Astrocyte (in vitro differentiated cells and primary cell): ENCODE measurements at regions not wholly inside any gene's neighbourhood (a gene's known extent, or its start where the extent isn't known, plus 50 kb on each side); places are given as distances from the start of the nearest gene placed in this dataset.

Source experiments
- DNase-seq: peaks from one replicate; pipeline ENCODE4 v3.0.0-alpha.2; 2010; ENCODE audit warnings: low read depth
- FAIRE-seq: peaks from 2 replicates; lab custom pipeline; 2011; peaks lifted over from hg19 to GRCh38; lab: Jason Lieb, UNC
- H2AFZ ChIP-seq: 2 replicates; pipeline ENCODE4 v1.6.0; 2012; ENCODE audit warnings: low read depth, low read length, inconsistent platforms
- H3K27ac ChIP-seq: 2 replicates; pipeline ENCODE4 v1.5.1; 2011; ENCODE audit warnings: low read depth, low read length, inconsistent platforms
- H3K27me3 ChIP-seq: 2 replicates; pipeline ENCODE4 v1.6.0; 2011; ENCODE audit warnings: low read length, inconsistent platforms; ENCODE audit not compliant: insufficient read depth
- H3K36me3 ChIP-seq: 2 replicates; pipeline ENCODE4 v1.5.1; 2011; ENCODE audit warnings: low read length, inconsistent platforms; ENCODE audit not compliant: insufficient read depth
- H3K4me1 ChIP-seq: 2 replicates; pipeline ENCODE4 v1.5.1; 2011; ENCODE audit warnings: low read length, inconsistent platforms; ENCODE audit not compliant: insufficient read depth
- H3K4me2 ChIP-seq: 2 replicates; pipeline ENCODE4 v1.6.0; 2012; ENCODE audit warnings: low read length, inconsistent platforms
- H3K4me3 ChIP-seq: 2 replicates; pipeline ENCODE4 v1.5.1; 2011; ENCODE audit warnings: low read depth, mild to moderate bottlenecking, low read length, inconsistent platforms; ENCODE audit not compliant: insufficient read depth
- H3K79me2 ChIP-seq: 2 replicates; pipeline ENCODE4 v1.6.0; 2012; ENCODE audit warnings: mild to moderate bottlenecking, low read length, inconsistent platforms; ENCODE audit not compliant: insufficient read depth
- H3K9ac ChIP-seq: 2 replicates; pipeline ENCODE4 v1.6.0; 2012; ENCODE audit warnings: mild to moderate bottlenecking, low read length, inconsistent platforms
- H3K9me3 ChIP-seq: 2 replicates; pipeline ENCODE4 v1.5.1; 2012; ENCODE audit warnings: low read depth, mild to moderate bottlenecking, low read length, inconsistent platforms; ENCODE audit not compliant: insufficient read depth
- H4K20me1 ChIP-seq: 2 replicates; pipeline ENCODE4 v1.6.0; 2012; ENCODE audit warnings: low read length, inconsistent platforms; ENCODE audit not compliant: insufficient read depth
- H3K27ac Mint-ChIP-seq: one replicate; pipeline ENCODE4 v1.8.0; 2021; ENCODE audit warnings: mild to moderate bottlenecking, mixed read lengths; ENCODE audit not compliant: unreplicated experiment
- H3K27me3 Mint-ChIP-seq: one replicate; pipeline ENCODE4 v1.8.0; 2021; ENCODE audit warnings: low read depth, mixed read lengths; ENCODE audit not compliant: unreplicated experiment
- H3K36me3 Mint-ChIP-seq: one replicate; pipeline ENCODE4 v1.8.0; 2021; ENCODE audit warnings: low read depth, mixed read lengths; ENCODE audit not compliant: unreplicated experiment
- H3K4me1 Mint-ChIP-seq: one replicate; pipeline ENCODE4 v1.8.0; 2021; ENCODE audit warnings: low read depth, mixed read lengths; ENCODE audit not compliant: unreplicated experiment
- H3K4me3 Mint-ChIP-seq: one replicate; pipeline ENCODE4 v1.8.0; 2021; ENCODE audit warnings: mild to moderate bottlenecking, moderate library complexity, mixed read lengths; ENCODE audit not compliant: unreplicated experiment
- H3K9me3 Mint-ChIP-seq: one replicate; pipeline ENCODE4 v1.8.0; 2021; ENCODE audit warnings: mild to moderate bottlenecking, mixed read lengths; ENCODE audit not compliant: unreplicated experiment
- CTCF ChIP-seq: IDR thresholded peaks from 2 replicates; pipeline ENCODE4 v1.5.1; 2011; ENCODE audit warnings: low read depth, mild to moderate bottlenecking, inconsistent platforms, low read length, moderate library complexity; ENCODE audit not compliant: insufficient read depth
- EZH2 ChIP-seq: IDR thresholded peaks from 2 replicates; pipeline ENCODE4 v1.6.1; 2012; ENCODE audit warnings: mild to moderate bottlenecking, low read length, inconsistent platforms; ENCODE audit not compliant: insufficient read depth

DNA sequence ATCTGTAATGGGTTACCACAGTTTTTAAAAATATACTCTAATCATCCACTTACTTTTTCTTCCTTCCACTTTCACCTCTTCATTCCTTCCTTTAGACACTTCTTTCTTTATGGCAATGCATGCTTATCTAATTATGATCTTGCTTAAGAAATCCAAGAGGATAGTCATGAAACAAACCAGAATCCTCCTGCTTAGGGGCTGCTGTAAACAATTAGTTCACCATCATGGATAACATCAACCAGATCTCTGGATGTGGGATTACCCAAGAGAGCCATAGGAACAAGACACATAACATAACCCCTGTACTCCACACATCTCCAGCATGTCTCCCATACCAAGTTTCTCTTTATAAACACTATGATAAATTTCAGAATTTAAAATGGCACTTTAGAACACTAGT, 713.4 kb upstream of the PTPRD start:
- no peaks in the 10 kb centered on the region for H3K9me3 Mint-ChIP-seq
- Histone ChIP-seq H3K79me2 (no peaks in the 10 kb centered on the region), H3K4me2 (no peak overlapping the region), H3K4me1 (no peaks in the 10 kb centered on the region), H3K27me3 (no peaks in the 10 kb centered on the region), H2AFZ (no peak overlapping the region), H4K20me1 (no peaks in the 10 kb centered on the region), H3K9ac (no peak overlapping the region), H3K27ac (no peak overlapping the region), H3K36me3 (no peaks in the 10 kb centered on the region), H3K9me3 (no peaks in the 10 kb centered on the region), H3K4me3 (no peak overlapping the region)
- no peak for FAIRE-seq
- H3K36me3 Mint-ChIP-seq: no peaks in the 10 kb centered on the region
- TF ChIP-seq CTCF (no peak), EZH2 (no peak)
- no peak overlapping the region for H3K27ac Mint-ChIP-seq
- no peak overlapping the region for H3K4me3 Mint-ChIP-seq
- no peak for DNase-seq
- H3K27me3 Mint-ChIP-seq: no peaks in the 10 kb centered on the region
- H3K4me1 Mint-ChIP-seq: no peaks in the 10 kb centered on the region

DNA sequence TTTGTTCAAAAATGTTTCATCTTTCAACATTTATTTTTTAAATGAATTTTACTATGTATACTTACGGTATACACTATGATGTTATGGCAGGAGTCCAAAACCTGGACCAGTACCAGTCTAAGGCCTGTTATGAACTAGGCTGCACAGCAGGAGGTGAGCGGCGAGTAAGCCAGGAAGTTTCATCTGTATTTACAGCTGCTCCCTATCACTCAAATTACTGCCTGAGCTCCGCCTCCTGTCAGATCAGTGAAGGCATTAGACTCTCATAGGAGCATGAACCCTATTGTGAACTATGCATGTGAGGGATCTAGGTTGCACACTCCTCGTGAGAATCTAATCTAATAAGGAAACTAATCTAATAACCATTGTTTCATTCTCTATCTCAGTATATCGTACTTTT, 715.5 kb upstream of the PTPRD start:
- Histone ChIP-seq H3K4me3 (no peak overlapping the region), H3K36me3 (no peaks in the 10 kb centered on the region), H3K9me3 (no peaks in the 10 kb centered on the region), H3K9ac (no peak overlapping the region), H3K79me2 (no peaks in the 10 kb centered on the region), H3K4me2 (no peak overlapping the region), H2AFZ (no peak overlapping the region), H3K27ac (no peak overlapping the region), H3K27me3 (no peaks in the 10 kb centered on the region), H4K20me1 (no peaks in the 10 kb centered on the region), H3K4me1 (no peaks in the 10 kb centered on the region)
- Mint-ChIP-seq H3K36me3 (no peaks in the 10 kb centered on the region), H3K9me3 (no peaks in the 10 kb centered on the region), H3K27ac (no peak overlapping the region), H3K4me1 (no peaks in the 10 kb centered on the region), H3K27me3 (no peaks in the 10 kb centered on the region), H3K4me3 (no peak overlapping the region)
- TF ChIP-seq EZH2 (no peak), CTCF (no peak)
- DNase-seq (no peak), FAIRE-seq (no peak)

DNA sequence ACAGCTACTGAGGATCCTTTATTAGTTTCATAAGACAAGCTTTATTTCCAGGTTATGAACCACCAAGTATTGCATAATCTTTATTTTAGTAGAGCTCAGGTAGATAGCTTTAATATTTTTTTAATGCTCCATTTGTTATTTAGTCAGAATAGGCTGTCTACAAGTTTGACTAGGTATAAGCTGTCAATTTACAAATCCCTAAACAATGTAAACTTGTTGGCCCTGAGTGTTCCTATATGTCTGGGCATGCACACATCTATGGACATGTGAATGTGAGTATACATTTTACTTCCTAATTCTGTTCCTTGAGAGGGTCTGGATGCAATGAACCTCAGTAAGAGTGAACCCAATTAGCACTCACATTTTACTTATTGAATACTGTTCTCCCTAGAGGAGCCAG, 722.2 kb upstream of the PTPRD start:
- Histone ChIP-seq H3K4me2 (no peak overlapping the region), H3K9ac (no peak overlapping the region), H3K27ac (no peak overlapping the region), H3K79me2 (no peaks in the 10 kb centered on the region), H3K4me1 (no peaks in the 10 kb centered on the region), H3K4me3 (no peak overlapping the region), H4K20me1 (no peaks in the 10 kb centered on the region), H2AFZ (no peak overlapping the region), H3K9me3 (no peaks in the 10 kb centered on the region), H3K27me3 (no peaks in the 10 kb centered on the region), H3K36me3 (no peaks in the 10 kb centered on the region)
- H3K9me3 Mint-ChIP-seq: no peaks in the 10 kb centered on the region
- FAIRE-seq (no peak), DNase-seq (no peak)
- H3K36me3 Mint-ChIP-seq: no peaks in the 10 kb centered on the region
- no peak overlapping the region for H3K4me3 Mint-ChIP-seq
- no peak for TF ChIP-seq EZH2
- TF ChIP-seq CTCF: no peak
- H3K27me3 Mint-ChIP-seq: no peaks in the 10 kb centered on the region
- no peak overlapping the region for H3K27ac Mint-ChIP-seq
- H3K4me1 Mint-ChIP-seq: peaks cover 5% of the 10 kb centered on the region
